DOHH2 (cell line): ENCODE measurements at regions not wholly inside any gene's neighbourhood (a gene's known extent, or its start where the extent isn't known, plus 50 kb on each side); places are given as distances from the start of the nearest gene placed in this dataset.

ENCODE experiments used
- CTCF ChIP-seq: fragments of 200-600 bp; sonication (generic); IDR thresholded peaks from one replicate; pipeline ENCODE4 v1.5.1; 2014; ENCODE audit warnings: antibody characterized with exemption, mild to moderate bottlenecking, low read depth, low read length; ENCODE audit not compliant: poor library complexity, severe bottlenecking
- EZH2phosphoT487 ChIP-seq: fragments of 200-600 bp; sonication (generic); IDR thresholded peaks from 2 replicates; pipeline ENCODE4 v1.6.1; 2017; ENCODE audit warnings: borderline replicate concordance, mild to moderate bottlenecking, antibody characterized with exemption, low read length, moderate library complexity, mixed read lengths

GRCh38 chr20:20799716-20800312 is 87.4 kb upstream of the RALGAPA2 start:
- TF ChIP-seq CTCF (no peak), EZH2phosphoT487 (no peak)
